Stimulated activated naive B cell treated with anti-CD40 and anti-IgM and Interleukin-4, amounts not matched to agents 10 μg/mL and 1 μg/mL and 100 μg/mL, for 72 hours (primary cell): ENCODE measurements at regions not wholly inside any gene's neighbourhood (a gene's known extent, or its start where the extent isn't known, plus 50 kb on each side); places are given as distances from the start of the nearest gene placed in this dataset.

Experiments used
- ATAC-seq, 2 donors: fragments of 150-1000 bp; cut with Tn5 transposase; replicated peaks; 2 replicates each; pipeline ENCODE4 v1.10.0; 2021; ENCODE audit warnings: moderate library complexity in 1 of 2
- DNase-seq: peaks from one replicate; pipeline ENCODE4 v3.0.0; 2021
- H3K27ac Mint-ChIP-seq: one replicate; pipeline ENCODE4 v1.8.0; 2022; ENCODE audit warnings: mild to moderate bottlenecking, mixed read lengths
- H3K27me3 Mint-ChIP-seq, 2 donors: one replicate each; pipeline ENCODE4 v1.8.0; 2022; ENCODE audit warnings: mixed read lengths in 2 of 2
- H3K36me3 Mint-ChIP-seq, 2 donors: one replicate each; pipeline ENCODE4 v1.8.0; 2022; ENCODE audit warnings: mixed read lengths in 2 of 2, mild to moderate bottlenecking in 1 of 2
- H3K4me1 Mint-ChIP-seq, 2 donors: one replicate each; pipeline ENCODE4 v1.8.0; 2022; ENCODE audit warnings: mixed read lengths in 2 of 2, mild to moderate bottlenecking in 1 of 2
- H3K4me3 Mint-ChIP-seq, 2 donors: one replicate each; pipeline ENCODE4 v1.8.0; 2022; ENCODE audit warnings: mild to moderate bottlenecking in 2 of 2, mixed read lengths in 2 of 2, moderate library complexity in 1 of 2
- H3K9me3 Mint-ChIP-seq, 2 donors: one replicate each; pipeline ENCODE4 v1.8.0; 2022; ENCODE audit warnings: mixed read lengths in 2 of 2, mild to moderate bottlenecking in 1 of 2

- Mint-ChIP-seq H3K4me3 (no peak overlapping the region), H3K27me3 (no peaks in the 10 kb centered on the region), H3K9me3 (no peaks in the 10 kb centered on the region), H3K36me3 (no peaks in the 10 kb centered on the region), H3K4me1 (no peaks in the 10 kb centered on the region), H3K27ac (no peak overlapping the region)
- no peak for DNase-seq
- ATAC-seq: no peak
Observed at GRCh38 chr2:58913082-58913726, 672.1 kb upstream of the FANCL start.

GRCh38 chr2:58911877-58912276 is 670.8 kb upstream of the FANCL start:
- no peak overlapping the region for H3K4me3 Mint-ChIP-seq
- no peaks in the 10 kb centered on the region for H3K4me1 Mint-ChIP-seq
- no peaks in the 10 kb centered on the region for H3K27me3 Mint-ChIP-seq
- DNase-seq (no peak), ATAC-seq (no peak)
- no peaks in the 10 kb centered on the region for H3K36me3 Mint-ChIP-seq
- no peak overlapping the region for H3K27ac Mint-ChIP-seq
- no peaks in the 10 kb centered on the region for H3K9me3 Mint-ChIP-seq

GRCh38 chr2:58908501-58909154 is 667.5 kb upstream of the FANCL start:
- peaks cover 0 to 4% of the 10 kb centered on the region in 2 donors for H3K27me3 Mint-ChIP-seq
- H3K4me3 Mint-ChIP-seq: no peak overlapping the region
- no peaks in the 10 kb centered on the region for H3K9me3 Mint-ChIP-seq
- DNase-seq: no peak
- H3K4me1 Mint-ChIP-seq: peaks cover 0 to 3% of the 10 kb centered on the region in 2 donors
- no peaks in the 10 kb centered on the region for H3K36me3 Mint-ChIP-seq
- ATAC-seq: no peak
- no peak overlapping the region for H3K27ac Mint-ChIP-seq

GRCh38 chr2:58907644-58908043 is 666.5 kb upstream of the FANCL start:
- DNase-seq (no peak), ATAC-seq (no peak)
- no peaks in the 10 kb centered on the region for H3K9me3 Mint-ChIP-seq
- H3K36me3 Mint-ChIP-seq: no peaks in the 10 kb centered on the region
- peaks cover 0 to 5% of the 10 kb centered on the region in 2 donors for H3K4me1 Mint-ChIP-seq
- no peak overlapping the region for H3K4me3 Mint-ChIP-seq
- no peak overlapping the region for H3K27ac Mint-ChIP-seq
- peaks cover 0 to 4% of the 10 kb centered on the region in 2 donors for H3K27me3 Mint-ChIP-seq

GRCh38 chr2:58906081-58906645 is 665.0 kb upstream of the FANCL start:
- no peaks in the 10 kb centered on the region for H3K9me3 Mint-ChIP-seq
- H3K4me3 Mint-ChIP-seq: no peak overlapping the region
- DNase-seq (no peak), ATAC-seq (no peak)
- peaks cover 0 to 5% of the 10 kb centered on the region in 2 donors for H3K4me1 Mint-ChIP-seq
- H3K27me3 Mint-ChIP-seq: peaks cover 0 to 4% of the 10 kb centered on the region in 2 donors
- no peaks in the 10 kb centered on the region for H3K36me3 Mint-ChIP-seq
- no peak overlapping the region for H3K27ac Mint-ChIP-seq

- Mint-ChIP-seq H3K27ac (no peak overlapping the region), H3K36me3 (no peaks in the 10 kb centered on the region), H3K27me3 (peaks cover 11 to 12% of the 10 kb centered on the region in 2 donors), H3K9me3 (no peaks in the 10 kb centered on the region), H3K4me3 (no peak overlapping the region), H3K4me1 (peaks cover 0 to 5% of the 10 kb centered on the region in 2 donors)
- DNase-seq: no peak
- no peak for ATAC-seq
Observed at GRCh38 chr2:58904095-58904494, 663.0 kb upstream of the FANCL start.

GRCh38 chr2:58903427-58903826 is 662.3 kb upstream of the FANCL start:
- Mint-ChIP-seq H3K4me3 (no peak overlapping the region), H3K27me3 (peaks cover 12% of the 10 kb centered on the region in 2 donors), H3K36me3 (no peaks in the 10 kb centered on the region), H3K4me1 (peaks cover 0 to 5% of the 10 kb centered on the region in 2 donors), H3K27ac (no peak overlapping the region), H3K9me3 (no peaks in the 10 kb centered on the region)
- peak; percentile 56 to 82 for ATAC-seq
- no peak for DNase-seq

- H3K36me3 Mint-ChIP-seq: no peaks in the 10 kb centered on the region
- H3K27me3 Mint-ChIP-seq: peaks cover 16 to 25% of the 10 kb centered on the region in 2 donors
- ATAC-seq: no peak
- no peak overlapping the region for H3K4me3 Mint-ChIP-seq
- H3K9me3 Mint-ChIP-seq: no peaks in the 10 kb centered on the region
- no peak for DNase-seq
- H3K4me1 Mint-ChIP-seq: peaks cover 0 to 5% of the 10 kb centered on the region in 2 donors
- H3K27ac Mint-ChIP-seq: no peak overlapping the region
Observed at GRCh38 chr2:58900246-58901027, 659.3 kb upstream of the FANCL start.

GRCh38 chr2:58899692-58900091 is 658.6 kb upstream of the FANCL start:
- no peak for DNase-seq

GRCh38 chr2:58896638-58897037 is 655.5 kb upstream of the FANCL start:
- Mint-ChIP-seq H3K27me3 (peaks cover 26 to 47% of the 10 kb centered on the region in 2 donors), H3K4me1 (peaks cover 0 to 5% of the 10 kb centered on the region in 2 donors), H3K9me3 (no peaks in the 10 kb centered on the region), H3K36me3 (no peaks in the 10 kb centered on the region), H3K27ac (no peak overlapping the region), H3K4me3 (no peak overlapping the region)
- ATAC-seq (no peak), DNase-seq (no peak)

More at GRCh38 chr2:58899692-58900091, 658.6 kb upstream of the FANCL start:
- Mint-ChIP-seq H3K27me3 (peaks cover 16 to 31% of the 10 kb centered on the region in 2 donors), H3K4me1 (peaks cover 0 to 10% of the 10 kb centered on the region in 2 donors), H3K27ac (no peak overlapping the region), H3K36me3 (no peaks in the 10 kb centered on the region), H3K9me3 (no peaks in the 10 kb centered on the region), H3K4me3 (no peak overlapping the region)
- no peak for ATAC-seq

- DNase-seq: no peak
- ATAC-seq: no peak
- H3K27ac Mint-ChIP-seq: no peak overlapping the region
Observed at GRCh38 chr2:58895857-58896256, 654.7 kb upstream of the FANCL start.

GRCh38 chr2:58893656-58894351 is 652.7 kb upstream of the FANCL start:
- no peak for ATAC-seq
- Mint-ChIP-seq H3K4me1 (peaks cover 0 to 5% of the 10 kb centered on the region in 2 donors), H3K4me3 (no peak overlapping the region), H3K36me3 (no peaks in the 10 kb centered on the region), H3K27me3 (peaks cover 31 to 40% of the 10 kb centered on the region in 2 donors), H3K9me3 (no peaks in the 10 kb centered on the region), H3K27ac (no peak overlapping the region)
- no peak for DNase-seq

More at GRCh38 chr2:58895857-58896256, 654.7 kb upstream of the FANCL start:
- Mint-ChIP-seq H3K36me3 (no peaks in the 10 kb centered on the region), H3K27me3 (peaks cover 30 to 47% of the 10 kb centered on the region in 2 donors), H3K4me3 (no peak overlapping the region), H3K9me3 (no peaks in the 10 kb centered on the region), H3K4me1 (peaks cover 0 to 5% of the 10 kb centered on the region in 2 donors)

GRCh38 chr2:58891828-58892377 is 650.8 kb upstream of the FANCL start:
- no peak overlapping the region for H3K27ac Mint-ChIP-seq
- no peaks in the 10 kb centered on the region for H3K36me3 Mint-ChIP-seq
- DNase-seq: no peak
- H3K9me3 Mint-ChIP-seq: no peaks in the 10 kb centered on the region
- no peak overlapping the region for H3K4me3 Mint-ChIP-seq
- H3K4me1 Mint-ChIP-seq: peaks cover 0 to 5% of the 10 kb centered on the region in 2 donors
- peaks cover 35 to 37% of the 10 kb centered on the region in 2 donors for H3K27me3 Mint-ChIP-seq
- ATAC-seq: no peak
